ENCODE measurements at regions not wholly inside any gene's neighbourhood (a gene's known extent, or its start where the extent isn't known, plus 50 kb on each side); places are given as distances from the start of the nearest gene placed in this dataset.

DNA sequence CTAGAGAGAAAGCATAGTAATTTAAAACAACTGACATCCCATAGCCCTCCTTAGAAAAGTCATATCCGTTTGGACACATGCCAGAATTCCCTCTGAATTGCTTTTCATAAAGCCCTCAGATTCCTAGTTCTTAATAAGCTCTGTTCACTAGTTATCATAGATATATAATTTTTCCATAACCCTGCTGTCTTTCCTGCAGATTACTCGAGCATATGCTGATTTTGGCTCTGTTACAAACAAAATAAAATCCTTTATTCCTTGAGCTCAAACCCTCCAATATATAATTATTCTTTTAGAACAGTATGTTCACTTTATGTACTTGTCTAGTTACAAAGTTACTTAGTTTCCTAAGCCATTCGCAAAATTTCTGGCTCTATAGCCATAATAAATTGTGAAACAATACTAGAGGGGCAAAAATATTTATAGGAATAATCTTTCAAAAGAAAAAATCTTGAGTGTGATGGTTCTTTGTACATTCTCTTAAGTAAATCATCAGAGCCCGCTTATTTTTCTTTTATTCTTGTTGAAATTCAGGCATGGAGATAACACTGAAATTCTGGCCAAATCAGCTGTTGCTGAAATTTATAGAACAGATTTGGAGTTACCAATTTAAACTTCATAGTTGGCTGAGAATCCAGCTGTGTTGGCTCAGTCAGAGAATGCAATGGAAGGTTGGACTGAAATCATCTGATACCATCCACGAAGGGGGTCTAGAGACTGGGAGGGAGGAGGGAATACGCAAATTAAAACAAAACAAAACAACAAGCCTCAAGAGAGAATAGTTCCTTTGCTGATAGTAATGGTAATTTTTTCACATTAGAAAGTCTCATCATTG, 146.1 kb upstream of the TMEM196 start:
- no peak for ATAC-seq (ENCODE audit: low read depth)
- DNase-seq (ENCODE audit: low spot score), result no peak

DNA sequence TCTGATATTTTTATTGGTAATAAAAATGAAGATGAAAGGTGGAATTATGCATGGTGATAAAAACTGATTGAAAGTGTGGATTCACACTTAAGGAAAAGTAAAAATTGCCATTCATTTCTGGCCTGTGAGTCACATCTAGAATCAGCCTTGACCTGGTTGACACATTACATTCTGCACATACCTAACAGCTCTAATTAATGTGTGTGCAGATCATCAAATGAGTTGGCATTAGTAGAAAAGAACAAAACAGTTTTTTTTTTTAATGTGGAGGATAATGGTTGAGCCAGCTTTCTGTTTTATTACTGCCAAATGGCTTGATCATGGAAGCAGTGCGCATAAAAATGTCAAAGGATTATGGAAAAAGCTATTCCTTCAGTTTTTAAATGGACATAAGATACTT, 142.6 kb upstream of the TMEM196 start:
- Histone ChIP-seq H3K9me3 (ENCODE audit: severe bottlenecking) (no peaks in the 10 kb centered on the region), H3K4me1 (ENCODE audit: insufficient read depth, poor library complexity, severe bottlenecking) (peaks cover 20% of the 10 kb centered on the region), H3K4me3 (ENCODE audit: severe bottlenecking) (no peak overlapping the region), H3K27me3 (ENCODE audit: insufficient read depth, poor library complexity, severe bottlenecking) (no peaks in the 10 kb centered on the region), H3K36me3 (ENCODE audit: low read depth) (no peaks in the 10 kb centered on the region), H3K27ac (ENCODE audit: poor library complexity, severe bottlenecking) (peak overlapping the region; percentile 39)
- DNase-seq (ENCODE audit: low spot score), result no peak
- TF ChIP-seq CTCF (IDR thresholded peaks at IDR 0.05; ENCODE audit: poor library complexity, severe bottlenecking), result no peak
- peak; percentile 91 for ATAC-seq (ENCODE audit: low read depth)

More for the DNA sequence above, 146.1 kb upstream of the TMEM196 start:
- no peaks in the 10 kb centered on the region for H3K27me3 ChIP-seq (ENCODE audit: insufficient read depth, poor library complexity, severe bottlenecking)
- no peaks in the 10 kb centered on the region for H3K36me3 ChIP-seq (ENCODE audit: low read depth)
- peak overlapping the region; percentile 29 for H3K27ac ChIP-seq (ENCODE audit: poor library complexity, severe bottlenecking)
- peaks cover 20% of the 10 kb centered on the region for H3K4me1 ChIP-seq (ENCODE audit: insufficient read depth, poor library complexity, severe bottlenecking)
- H3K9me3 ChIP-seq (ENCODE audit: severe bottlenecking), result no peaks in the 10 kb centered on the region
- no peak overlapping the region for H3K4me3 ChIP-seq (ENCODE audit: severe bottlenecking)
- no peak for TF ChIP-seq CTCF (IDR thresholded peaks at IDR 0.05; ENCODE audit: poor library complexity, severe bottlenecking)

- Histone ChIP-seq H3K27me3 (ENCODE audit: insufficient read depth, poor library complexity, severe bottlenecking) (no peaks in the 10 kb centered on the region), H3K4me1 (ENCODE audit: insufficient read depth, poor library complexity, severe bottlenecking) (peaks cover 20% of the 10 kb centered on the region), H3K36me3 (ENCODE audit: low read depth) (no peaks in the 10 kb centered on the region), H3K4me3 (ENCODE audit: severe bottlenecking) (no peak overlapping the region), H3K9me3 (ENCODE audit: severe bottlenecking) (no peaks in the 10 kb centered on the region), H3K27ac (ENCODE audit: poor library complexity, severe bottlenecking) (peak overlapping the region; percentile 39)
- TF ChIP-seq CTCF (IDR thresholded peaks at IDR 0.05; ENCODE audit: poor library complexity, severe bottlenecking), result no peak
- DNase-seq (ENCODE audit: low spot score), result no peak
- no peak for ATAC-seq (ENCODE audit: low read depth)
Observed at GRCh38 chr7:19915596-19915995, 142.2 kb upstream of the TMEM196 start.

DNA sequence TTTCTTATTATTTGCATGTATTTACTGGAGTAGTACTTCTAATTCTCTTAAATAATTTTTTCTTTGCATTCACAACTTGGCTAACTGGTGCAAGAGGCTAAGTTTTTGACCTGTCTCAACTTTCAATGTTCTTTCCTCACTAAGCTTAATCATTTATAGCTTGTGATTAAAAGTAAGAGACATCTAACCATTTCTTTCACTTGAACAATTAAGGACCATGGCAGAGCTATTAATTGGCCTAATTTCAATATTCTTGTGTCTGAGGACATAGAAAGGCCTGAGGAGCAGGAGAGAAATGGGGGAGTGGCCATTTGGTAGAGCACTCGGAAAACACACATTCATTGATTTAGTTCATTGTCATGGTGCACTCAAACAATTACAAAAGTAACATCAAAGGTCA, 141.4 kb upstream of the TMEM196 start:
- Histone ChIP-seq H3K27ac (ENCODE audit: poor library complexity, severe bottlenecking) (no peak overlapping the region), H3K36me3 (ENCODE audit: low read depth) (no peaks in the 10 kb centered on the region), H3K27me3 (ENCODE audit: insufficient read depth, poor library complexity, severe bottlenecking) (no peaks in the 10 kb centered on the region), H3K4me1 (ENCODE audit: insufficient read depth, poor library complexity, severe bottlenecking) (peaks cover 20% of the 10 kb centered on the region), H3K4me3 (ENCODE audit: severe bottlenecking) (no peak overlapping the region), H3K9me3 (ENCODE audit: severe bottlenecking) (no peaks in the 10 kb centered on the region)
- no peak for ATAC-seq (ENCODE audit: low read depth)
- TF ChIP-seq CTCF (IDR thresholded peaks at IDR 0.05; ENCODE audit: poor library complexity, severe bottlenecking), result no peak
- DNase-seq (ENCODE audit: low spot score), result no peak

DNA sequence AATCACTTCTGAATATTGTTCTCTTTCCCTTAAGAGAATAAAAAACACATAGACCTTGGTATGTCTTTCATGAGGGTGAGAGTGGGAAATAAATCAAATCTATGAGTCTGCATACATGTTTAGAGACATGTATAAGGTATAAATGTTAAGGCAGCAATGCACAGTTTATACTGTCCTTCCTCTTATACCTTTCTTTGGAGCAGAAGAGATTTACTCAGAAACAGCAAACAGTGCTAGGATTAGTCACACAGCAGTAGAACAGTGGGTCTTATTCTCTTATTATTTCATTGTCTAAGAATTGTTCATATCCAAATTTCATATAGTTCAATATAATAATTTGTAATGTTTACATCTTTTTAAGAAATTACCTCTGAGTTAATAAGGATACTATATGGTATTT, 126.7 kb upstream of the TMEM196 start:
- ATAC-seq (ENCODE audit: low read depth) (no peak), DNase-seq (ENCODE audit: low spot score) (no peak)
- H3K4me3 ChIP-seq (ENCODE audit: severe bottlenecking), result no peak overlapping the region
- no peaks in the 10 kb centered on the region for H3K36me3 ChIP-seq (ENCODE audit: low read depth)
- no peak overlapping the region for H3K27ac ChIP-seq (ENCODE audit: poor library complexity, severe bottlenecking)
- no peak for TF ChIP-seq CTCF (IDR thresholded peaks at IDR 0.05; ENCODE audit: poor library complexity, severe bottlenecking)
- no peaks in the 10 kb centered on the region for H3K27me3 ChIP-seq (ENCODE audit: insufficient read depth, poor library complexity, severe bottlenecking)
- H3K9me3 ChIP-seq (ENCODE audit: severe bottlenecking), result no peaks in the 10 kb centered on the region
- H3K4me1 ChIP-seq (ENCODE audit: insufficient read depth, poor library complexity, severe bottlenecking), result no peaks in the 10 kb centered on the region

All from RWPE2 (cell line).